ENCODE measurements at regions not wholly inside any gene's neighbourhood (a gene's known extent, or its start where the extent isn't known, plus 50 kb on each side); places are given as distances from the start of the nearest gene placed in this dataset.

- no peak for DNase-seq (ENCODE audit: low read depth)
- no peak for TF ChIP-seq CTCF (conservative IDR thresholded peaks at IDR 0.05; ENCODE audit: low read depth, low read length)
- H3K4me3 ChIP-seq (ENCODE audit: low read depth, low read length): no peak overlapping the region
Measured at GRCh38 chr10:4443419-4443818, 382.6 kb upstream of the AKR1E2 start.

GRCh38 chr10:4442296-4442695, 383.7 kb upstream of the AKR1E2 start:
- no peak for DNase-seq (ENCODE audit: low read depth)
- TF ChIP-seq CTCF (conservative IDR thresholded peaks at IDR 0.05; ENCODE audit: low read depth, low read length): no peak
- H3K4me3 ChIP-seq (ENCODE audit: low read depth, low read length): no peak overlapping the region

DNA sequence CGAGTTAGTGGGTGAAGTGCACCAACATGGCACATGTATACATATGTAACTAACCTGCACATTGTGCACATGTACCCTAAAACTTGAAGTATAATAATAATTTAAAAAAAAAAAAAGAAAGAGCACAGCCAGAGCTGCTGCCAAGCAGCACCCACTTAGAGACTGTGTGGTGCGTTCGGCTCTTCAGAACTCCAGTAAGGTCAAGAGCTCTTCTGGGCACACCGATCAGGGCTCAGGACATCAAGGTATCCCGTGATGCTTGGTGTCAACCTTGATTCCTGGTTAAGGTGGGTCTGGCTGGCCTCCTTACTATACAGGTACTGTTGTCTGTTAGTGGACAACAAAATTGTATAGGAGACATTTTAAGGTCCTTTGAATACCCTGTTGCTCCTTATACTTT, 385.7 kb upstream of the AKR1E2 start:
- H3K4me3 ChIP-seq (ENCODE audit: low read depth, low read length): no peak overlapping the region
- TF ChIP-seq CTCF (conservative IDR thresholded peaks at IDR 0.05; ENCODE audit: low read depth, low read length): no peak
- no peak for DNase-seq (ENCODE audit: low read depth)

DNA sequence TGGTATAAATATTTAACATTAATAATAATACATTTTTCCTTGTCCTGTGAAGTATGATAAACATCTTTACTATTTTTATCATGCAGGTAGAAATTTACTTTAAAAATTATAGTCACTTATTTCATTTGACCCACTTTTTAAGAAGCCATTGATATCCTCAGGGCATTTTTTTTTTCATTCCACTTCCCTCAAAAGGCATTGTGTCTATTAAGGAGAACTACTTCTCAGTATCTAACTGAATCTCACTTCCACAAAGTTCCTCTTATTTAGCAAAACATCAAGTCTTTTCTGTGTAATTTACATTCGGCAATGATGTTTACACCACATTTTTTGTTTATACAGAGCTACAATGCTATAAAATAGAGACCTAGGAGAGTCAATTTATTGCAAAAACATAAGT, 388.2 kb upstream of the AKR1E2 start:
- DNase-seq (ENCODE audit: low read depth): no peak
- H3K4me3 ChIP-seq (ENCODE audit: low read depth, low read length): no peak overlapping the region
- no peak for TF ChIP-seq CTCF (conservative IDR thresholded peaks at IDR 0.05; ENCODE audit: low read depth, low read length)

GRCh38 chr10:4437061-4437460, 388.9 kb upstream of the AKR1E2 start:
- H3K4me3 ChIP-seq (ENCODE audit: low read depth, low read length): no peak overlapping the region
- DNase-seq (ENCODE audit: low read depth): no peak
- TF ChIP-seq CTCF (conservative IDR thresholded peaks at IDR 0.05; ENCODE audit: low read depth, low read length): no peak

DNA sequence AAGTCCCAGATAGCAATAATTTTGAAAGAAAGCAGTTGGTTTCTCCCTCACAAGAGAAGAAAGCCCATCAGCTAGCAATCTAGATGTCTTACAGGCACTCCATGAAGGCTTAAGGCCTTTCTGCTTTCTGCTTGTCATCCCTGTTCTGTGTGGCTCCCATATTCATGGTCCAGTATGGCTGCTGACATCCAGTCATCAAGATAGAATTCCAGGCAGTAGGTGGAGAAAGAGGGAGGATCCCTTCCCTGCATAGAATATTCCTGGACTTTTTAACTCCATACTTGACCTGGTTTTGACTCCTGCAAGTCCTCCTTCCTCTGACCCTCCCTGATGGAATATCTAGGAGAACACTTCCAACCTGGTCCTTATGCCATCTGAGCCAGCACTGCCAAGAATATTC, 389.9 kb upstream of the AKR1E2 start:
- no peak for DNase-seq (ENCODE audit: low read depth)
- no peak for TF ChIP-seq CTCF (conservative IDR thresholded peaks at IDR 0.05; ENCODE audit: low read depth, low read length)
- H3K4me3 ChIP-seq (ENCODE audit: low read depth, low read length): no peak overlapping the region

GRCh38 chr10:4434516-4435071, 391.4 kb upstream of the AKR1E2 start:
- DNase-seq (ENCODE audit: low read depth): no peak
- no peak overlapping the region for H3K4me3 ChIP-seq (ENCODE audit: low read depth, low read length)
- no peak for TF ChIP-seq CTCF (conservative IDR thresholded peaks at IDR 0.05; ENCODE audit: low read depth, low read length)
